Loucy (cell line): ENCODE measurements at regions not wholly inside any gene's neighbourhood (a gene's known extent, or its start where the extent isn't known, plus 50 kb on each side); places are given as distances from the start of the nearest gene placed in this dataset.

Experiments used
- H2AFZ ChIP-seq: fragments of 200-600 bp; sonication (generic); 2 replicates; pipeline ENCODE4 v1.6.0; 2016; ENCODE audit warnings: antibody characterized with exemption, mild to moderate bottlenecking, low read length, moderate library complexity
- H3F3A ChIP-seq: fragments of 200-600 bp; 2 replicates; pipeline ENCODE4 v1.6.0; 2016; ENCODE audit warnings: antibody characterized with exemption, low read depth, mild to moderate bottlenecking
- H3K27me3 ChIP-seq: fragments of 200-600 bp; sonication (generic); 2 replicates; pipeline ENCODE4 v1.6.1; 2014; ENCODE audit warnings: low read length, mild to moderate bottlenecking; ENCODE audit not compliant: insufficient read depth, poor library complexity, severe bottlenecking
- H3K36me3 ChIP-seq: fragments of 200-600 bp; sonication (generic); 2 replicates; pipeline ENCODE4 v1.6.1; 2016; ENCODE audit warnings: low read length; ENCODE audit not compliant: insufficient read depth
- H3K4me1 ChIP-seq: fragments of 200-600 bp; sonication (generic); 2 replicates; pipeline ENCODE4 v1.5.1; 2014; ENCODE audit warnings: low read length, mild to moderate bottlenecking; ENCODE audit not compliant: insufficient read depth, poor library complexity, severe bottlenecking
- H3K4me2 ChIP-seq: fragments of 200-600 bp; sonication (generic); 2 replicates; pipeline ENCODE4 v1.6.0; 2014; ENCODE audit warnings: antibody characterized with exemption, low read length, low read depth, mild to moderate bottlenecking; ENCODE audit not compliant: poor library complexity, severe bottlenecking
- H3K4me3 ChIP-seq: fragments of 200-600 bp; sonication (generic); 2 replicates; pipeline ENCODE4 v1.5.1; 2014; ENCODE audit warnings: low read length, mild to moderate bottlenecking, mixed read lengths; ENCODE audit not compliant: poor library complexity, severe bottlenecking
- H3K79me2 ChIP-seq: fragments of 200-600 bp; sonication (generic); 2 replicates; pipeline ENCODE4 v1.6.1; 2014; ENCODE audit warnings: low read length; ENCODE audit not compliant: insufficient read depth
- H3K9ac ChIP-seq: fragments of 200-600 bp; sonication (generic); 2 replicates; pipeline ENCODE4 v1.6.0; 2014; ENCODE audit warnings: mild to moderate bottlenecking, low read depth, low read length, moderate library complexity; ENCODE audit not compliant: poor library complexity, severe bottlenecking
- H3K9me2 ChIP-seq: fragments of 200-600 bp; sonication (generic); replicated peaks from 2 replicates; pipeline ENCODE4 v1.6.1; 2016; ENCODE audit warnings: low read depth, low read length, mixed read lengths
- H3K9me3 ChIP-seq: fragments of 200-600 bp; sonication (generic); 2 replicates; pipeline ENCODE4 v1.6.1; 2014; ENCODE audit warnings: mild to moderate bottlenecking, antibody characterized with exemption, low read length, low read depth; ENCODE audit not compliant: insufficient read depth
- H4K20me1 ChIP-seq: fragments of 200-600 bp; sonication (generic); 2 replicates; pipeline ENCODE4 v1.6.0; 2014; ENCODE audit warnings: antibody characterized with exemption, low read length, mild to moderate bottlenecking; ENCODE audit not compliant: insufficient read depth, poor library complexity, severe bottlenecking
- EZH2phosphoT487 ChIP-seq: fragments of 200-600 bp; IDR thresholded peaks from 2 replicates; pipeline ENCODE4 v1.6.1; 2018; ENCODE audit warnings: antibody characterized with exemption, mild to moderate bottlenecking, moderate library complexity, borderline replicate concordance
- TF ChIP-seq, protein P1 (sequence below): fragments of 200-600 bp; sonication (generic); conservative IDR thresholded peaks from 2 replicates; pipeline ENCODE4 v1.5.1; 2014; ENCODE audit warnings: mild to moderate bottlenecking, antibody characterized with exemption, low read length

DNA sequence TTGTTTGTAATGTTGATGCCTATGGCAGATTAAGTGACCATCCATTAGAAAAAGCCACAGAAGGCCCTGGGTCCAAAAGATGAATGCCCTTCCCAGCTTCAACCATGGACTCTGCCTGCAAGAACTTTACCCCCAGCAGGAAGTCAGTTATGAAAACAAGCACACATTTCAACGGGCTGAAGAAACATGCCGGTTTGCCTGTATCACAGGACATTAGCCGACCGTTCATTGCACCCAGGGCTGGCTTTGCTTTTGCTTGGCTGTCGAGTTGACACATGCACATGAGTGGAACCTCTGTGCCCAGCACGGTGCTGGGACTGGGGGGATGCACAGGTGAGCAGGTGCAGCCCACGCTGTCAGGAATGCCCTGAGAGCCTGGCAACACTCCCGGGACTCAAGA, 1087.0 kb downstream of the BCL11B start:
- H3K4me1 ChIP-seq, result peaks cover 83% of the 10 kb centered on the region
- TF ChIP-seq EZH2phosphoT487, result no peak
- TF ChIP-seq, protein P1, sequence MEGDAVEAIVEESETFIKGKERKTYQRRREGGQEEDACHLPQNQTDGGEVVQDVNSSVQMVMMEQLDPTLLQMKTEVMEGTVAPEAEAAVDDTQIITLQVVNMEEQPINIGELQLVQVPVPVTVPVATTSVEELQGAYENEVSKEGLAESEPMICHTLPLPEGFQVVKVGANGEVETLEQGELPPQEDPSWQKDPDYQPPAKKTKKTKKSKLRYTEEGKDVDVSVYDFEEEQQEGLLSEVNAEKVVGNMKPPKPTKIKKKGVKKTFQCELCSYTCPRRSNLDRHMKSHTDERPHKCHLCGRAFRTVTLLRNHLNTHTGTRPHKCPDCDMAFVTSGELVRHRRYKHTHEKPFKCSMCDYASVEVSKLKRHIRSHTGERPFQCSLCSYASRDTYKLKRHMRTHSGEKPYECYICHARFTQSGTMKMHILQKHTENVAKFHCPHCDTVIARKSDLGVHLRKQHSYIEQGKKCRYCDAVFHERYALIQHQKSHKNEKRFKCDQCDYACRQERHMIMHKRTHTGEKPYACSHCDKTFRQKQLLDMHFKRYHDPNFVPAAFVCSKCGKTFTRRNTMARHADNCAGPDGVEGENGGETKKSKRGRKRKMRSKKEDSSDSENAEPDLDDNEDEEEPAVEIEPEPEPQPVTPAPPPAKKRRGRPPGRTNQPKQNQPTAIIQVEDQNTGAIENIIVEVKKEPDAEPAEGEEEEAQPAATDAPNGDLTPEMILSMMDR, result no peak

DNA sequence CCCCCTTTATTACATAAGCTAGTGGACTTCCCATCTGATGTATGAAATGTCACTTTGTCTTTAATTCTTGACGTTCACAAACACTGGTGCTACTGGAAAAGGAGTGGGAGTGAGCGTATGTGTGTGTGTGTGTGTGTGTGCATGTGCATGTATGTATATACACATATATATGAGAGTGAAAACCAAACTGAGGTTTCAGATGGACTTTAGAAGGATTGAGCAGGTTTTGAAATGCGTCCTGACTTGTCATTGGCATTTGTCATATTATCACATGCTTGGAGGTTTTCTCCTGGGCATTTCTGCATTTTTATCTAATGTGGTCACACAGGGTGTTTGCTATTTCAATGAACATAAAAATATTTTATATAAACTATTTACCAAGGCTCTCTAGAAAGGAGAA, 1085.9 kb downstream of the BCL11B start:
- Histone ChIP-seq H3K4me1 (peaks cover 85% of the 10 kb centered on the region), H3K9me3 (no peaks in the 10 kb centered on the region), H3K79me2 (no peaks in the 10 kb centered on the region), H3K4me3 (no peak overlapping the region), H3K4me2 (no peak overlapping the region), H3F3A (no peaks in the 10 kb centered on the region; the same call in 1 of the 2 replicates), H2AFZ (no peak overlapping the region), H3K9ac (no peak overlapping the region), H3K9me2 (no peaks in the 10 kb centered on the region), H3K36me3 (no peaks in the 10 kb centered on the region), H4K20me1 (no peaks in the 10 kb centered on the region), H3K27me3 (no peaks in the 10 kb centered on the region)
- TF ChIP-seq, protein P1, result no peak

More for the DNA sequence above, 1087.0 kb downstream of the BCL11B start:
- Histone ChIP-seq H3K9me3 (no peaks in the 10 kb centered on the region), H4K20me1 (no peaks in the 10 kb centered on the region), H3K36me3 (no peaks in the 10 kb centered on the region), H3K4me3 (peak overlapping the region; percentile 41), H3K4me2 (peak overlapping the region; percentile 73), H3K9me2 (no peaks in the 10 kb centered on the region), H3K9ac (peak overlapping the region; percentile 51), H3K79me2 (no peaks in the 10 kb centered on the region), H2AFZ (no peak overlapping the region), H3F3A (no peaks in the 10 kb centered on the region; the same call in 1 of the 2 replicates), H3K27me3 (no peaks in the 10 kb centered on the region)

GRCh38 chr14:98187281-98187680, 1084.7 kb downstream of the BCL11B start:
- no peaks in the 10 kb centered on the region; the same call in 1 of the 2 replicates for H3F3A ChIP-seq
- no peak overlapping the region for H3K4me3 ChIP-seq
- no peaks in the 10 kb centered on the region for H3K9me3 ChIP-seq
- H4K20me1 ChIP-seq, result no peaks in the 10 kb centered on the region
- TF ChIP-seq, protein P1, result no peak
- no peak for TF ChIP-seq EZH2phosphoT487
- no peaks in the 10 kb centered on the region for H3K9me2 ChIP-seq
- no peaks in the 10 kb centered on the region for H3K79me2 ChIP-seq
- H2AFZ ChIP-seq, result no peak overlapping the region
- H3K36me3 ChIP-seq, result no peaks in the 10 kb centered on the region
- no peaks in the 10 kb centered on the region for H3K27me3 ChIP-seq
- H3K4me1 ChIP-seq, result peaks cover 77% of the 10 kb centered on the region
- H3K4me2 ChIP-seq, result peak overlapping the region; percentile 10
- peak overlapping the region; percentile 18 for H3K9ac ChIP-seq
